A673 (cell line): ENCODE measurements at regions not wholly inside any gene's neighbourhood (a gene's known extent, or its start where the extent isn't known, plus 50 kb on each side); places are given as distances from the start of the nearest gene placed in this dataset.

ENCODE experiments used
- CTCF ChIP-seq: fragments of 300-800, 200-600 bp; sonication (generic); conservative IDR thresholded peaks from 2 replicates; pipeline ENCODE4 v1.5.1; 2017; ENCODE audit warnings: low read depth, mild to moderate bottlenecking, antibody characterized with exemption, low read length, moderate library complexity, mixed read lengths
- EZH2 ChIP-seq: fragments of 200-600 bp; sonication (generic); IDR thresholded peaks from 2 replicates; pipeline ENCODE4 v1.6.1; 2017; ENCODE audit warnings: borderline replicate concordance, low read depth, mild to moderate bottlenecking, mixed read lengths, antibody characterized with exemption, low read length; ENCODE audit not compliant: poor library complexity, severe bottlenecking

- TF ChIP-seq CTCF (no peak), EZH2 (no peak)
Measured at GRCh38 chr5:163339148-163339547, 98.2 kb upstream of the CCNG1 start.
